Vagina (tissue), 2 donors: ENCODE measurements at regions not wholly inside any gene's neighbourhood (a gene's known extent, or its start where the extent isn't known, plus 50 kb on each side); places are given as distances from the start of the nearest gene placed in this dataset.

ENCODE experiments used
- DNase-seq, 2 donors: peaks; one replicate each; pipeline ENCODE4 v3.0.0-alpha.2; 2017; ENCODE audit errors: extremely low spot score in 2 of 2
- H3K27ac ChIP-seq: fragments of 200-600 bp; sonication (generic); one replicate; pipeline ENCODE4 v1.5.1; 2019
- H3K27me3 ChIP-seq: fragments of 200-600 bp; sonication (generic); one replicate; pipeline ENCODE4 v1.5.1; 2019
- H3K36me3 ChIP-seq, 2 donors: fragments of 200-600 bp; sonication (generic); one replicate each; pipeline ENCODE4 v1.5.1; 2017 to 2019
- H3K4me1 ChIP-seq: fragments of 200-600 bp; sonication (generic); one replicate; pipeline ENCODE4 v1.5.1; 2019
- H3K4me3 ChIP-seq, 2 donors: fragments of 200-600 bp; sonication (generic); 1 replicate in 1 of 2; 2 replicates in 1 of 2; pipeline ENCODE4 v1.5.1; 2016 to 2019
- H3K9me3 ChIP-seq: fragments of 200-600 bp; sonication (generic); one replicate; pipeline ENCODE4 v1.5.1; 2019
- CTCF ChIP-seq, 3 experiments: fragments of 450-650 bp in 2 of 3; fragments of 200-600 bp in 1 of 3; sonication (generic) in 1 of 3; IDR thresholded peaks; one replicate each; pipeline ENCODE4 v1.5.1; 2017 to 2019; ENCODE audit warnings: antibody characterized with exemption in 3 of 3, mild to moderate bottlenecking in 2 of 3, moderate library complexity in 2 of 3
- POLR2A ChIP-seq, 2 donors: fragments of 450-650 bp; IDR thresholded peaks; one replicate each; pipeline ENCODE4 v1.6.1; 2017; ENCODE audit warnings: antibody characterized with exemption in 2 of 2, mild to moderate bottlenecking in 2 of 2, moderate library complexity in 2 of 2
- POLR2AphosphoS5 ChIP-seq, 2 donors: sonication (generic); formaldehyde crosslinking; IDR thresholded peaks; one replicate each; pipeline ENCODE4 v1.9.0; 2017; ENCODE audit warnings: antibody characterized with exemption in 2 of 2, mild to moderate bottlenecking in 2 of 2, low read depth in 1 of 2; ENCODE audit not compliant: insufficient read depth in 1 of 2
- intact Hi-C: fragments of 100-400 bp; cut with DNase I; formaldehyde crosslinking; loops from one replicate; pipeline ENCODE4 v1.15.1; 2023

- H3K36me3 ChIP-seq = no peaks in the 10 kb centered on the region
- H3K27ac ChIP-seq = no peak overlapping the region
- intact Hi-C loops = no loop called here
- H3K9me3 ChIP-seq = no peaks in the 10 kb centered on the region
- no peak overlapping the region for H3K4me3 ChIP-seq
- H3K27me3 ChIP-seq = no peaks in the 10 kb centered on the region
- TF ChIP-seq CTCF (IDR thresholded peaks at IDR 0.05) (no peak), POLR2AphosphoS5 (IDR thresholded peaks at IDR 0.05; ENCODE audit: insufficient read depth in 1 of 2, low read depth in 1 of 2) (no peak), POLR2A (IDR thresholded peaks at IDR 0.05) (no peak)
- DNase-seq = no peak
- no peaks in the 10 kb centered on the region for H3K4me1 ChIP-seq
These were observed 389.2 kb downstream of the ADAM29 start for GRCh38 chr4:175307326-175307725.

GRCh38 chr4:175308236-175308635 lies 390.1 kb downstream of the ADAM29 start:
- Histone ChIP-seq H3K27ac (no peak overlapping the region), H3K9me3 (no peaks in the 10 kb centered on the region), H3K27me3 (no peaks in the 10 kb centered on the region), H3K36me3 (no peaks in the 10 kb centered on the region), H3K4me1 (no peaks in the 10 kb centered on the region), H3K4me3 (no peak overlapping the region)
- TF ChIP-seq CTCF (IDR thresholded peaks at IDR 0.05) = no peak
- no peak for TF ChIP-seq POLR2AphosphoS5 (IDR thresholded peaks at IDR 0.05; ENCODE audit: insufficient read depth in 1 of 2, low read depth in 1 of 2)
- TF ChIP-seq POLR2A (IDR thresholded peaks at IDR 0.05) = no peak
- DNase-seq = no peak
- intact Hi-C loops = no loop called here

GRCh38 chr4:175309041-175309440 lies 390.9 kb downstream of the ADAM29 start:
- no peak for DNase-seq
- Histone ChIP-seq H3K36me3 (no peaks in the 10 kb centered on the region), H3K4me3 (no peak overlapping the region), H3K4me1 (no peaks in the 10 kb centered on the region), H3K27ac (no peak overlapping the region), H3K9me3 (no peaks in the 10 kb centered on the region), H3K27me3 (no peaks in the 10 kb centered on the region)
- intact Hi-C loops = no loop called here
- TF ChIP-seq POLR2A (IDR thresholded peaks at IDR 0.05) = no peak
- no peak for TF ChIP-seq POLR2AphosphoS5 (IDR thresholded peaks at IDR 0.05; ENCODE audit: insufficient read depth in 1 of 2, low read depth in 1 of 2)
- TF ChIP-seq CTCF (IDR thresholded peaks at IDR 0.05) = no peak

GRCh38 chr4:175325230-175325629 lies 407.1 kb downstream of the ADAM29 start:
- Histone ChIP-seq H3K4me1 (no peaks in the 10 kb centered on the region), H3K27me3 (no peaks in the 10 kb centered on the region), H3K36me3 (no peaks in the 10 kb centered on the region), H3K4me3 (no peak overlapping the region), H3K9me3 (no peaks in the 10 kb centered on the region), H3K27ac (no peak overlapping the region)
- TF ChIP-seq POLR2A (IDR thresholded peaks at IDR 0.05) (no peak), POLR2AphosphoS5 (IDR thresholded peaks at IDR 0.05; ENCODE audit: insufficient read depth in 1 of 2, low read depth in 1 of 2) (no peak), CTCF (IDR thresholded peaks at IDR 0.05) (no peak)
- no peak for DNase-seq
- intact Hi-C loops = no loop called here

- no peak overlapping the region for H3K27ac ChIP-seq
- TF ChIP-seq CTCF (IDR thresholded peaks at IDR 0.05) = no peak
- no peak for TF ChIP-seq POLR2AphosphoS5 (IDR thresholded peaks at IDR 0.05; ENCODE audit: insufficient read depth in 1 of 2, low read depth in 1 of 2)
- TF ChIP-seq POLR2A (IDR thresholded peaks at IDR 0.05) = no peak
These were observed 408.6 kb downstream of the ADAM29 start for GRCh38 chr4:175326796-175327195.

More at GRCh38 chr4:175326796-175327195, 408.6 kb downstream of the ADAM29 start:
- Histone ChIP-seq H3K36me3 (no peaks in the 10 kb centered on the region), H3K4me1 (no peaks in the 10 kb centered on the region), H3K27me3 (no peaks in the 10 kb centered on the region), H3K4me3 (no peak overlapping the region), H3K9me3 (no peaks in the 10 kb centered on the region)
- no peak for DNase-seq
- intact Hi-C loops = no loop called here
